Panc1 (cell line): ENCODE measurements at regions not wholly inside any gene's neighbourhood (a gene's known extent, or its start where the extent isn't known, plus 50 kb on each side); places are given as distances from the start of the nearest gene placed in this dataset.

Experiments
- POLR2AphosphoS5 ChIP-seq: IDR thresholded peaks from 2 replicates; pipeline ENCODE4 v1.6.1; 2012; ENCODE audit warnings: mild to moderate bottlenecking, low read depth, low read length, moderate library complexity
- SIN3A ChIP-seq: IDR thresholded peaks from 2 replicates; pipeline ENCODE4 v1.6.1; 2012; ENCODE audit warnings: low read depth, mild to moderate bottlenecking, low read length, moderate library complexity, borderline replicate concordance; ENCODE audit not compliant: insufficient read depth
- TF ChIP-seq, protein P1 (sequence below), 2 experiments: IDR thresholded peaks; 2 replicates each; pipeline ENCODE4 v1.6.1; 2011 to 2012; ENCODE audit warnings: low read depth in 2 of 2, control low read depth in 1 of 2, low read length in 1 of 2, mild to moderate bottlenecking in 1 of 2, moderate library complexity in 1 of 2; ENCODE audit not compliant: insufficient read depth in 1 of 2

DNA sequence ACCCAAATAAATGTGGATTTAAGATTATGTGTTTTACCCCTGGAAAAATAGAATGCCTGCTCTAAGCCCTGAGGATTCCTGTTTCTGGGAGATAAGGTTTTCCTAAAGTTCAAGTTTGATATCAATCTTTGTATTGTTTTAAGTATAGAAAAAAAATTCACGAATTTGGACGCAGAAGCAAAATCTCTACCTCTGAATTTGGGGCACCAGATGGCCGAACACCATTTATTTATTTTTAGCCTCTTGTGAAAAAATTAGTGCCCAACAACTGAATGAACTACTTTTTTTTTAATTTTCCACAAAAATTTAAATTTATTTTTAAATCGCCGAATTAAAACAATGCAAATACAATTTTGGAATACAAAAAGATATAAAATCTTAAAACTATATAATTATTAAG is 128.1 kb upstream of the SP4 start:
- TF ChIP-seq POLR2AphosphoS5 (no peak), SIN3A (no peak)
- TF ChIP-seq, protein P1, sequence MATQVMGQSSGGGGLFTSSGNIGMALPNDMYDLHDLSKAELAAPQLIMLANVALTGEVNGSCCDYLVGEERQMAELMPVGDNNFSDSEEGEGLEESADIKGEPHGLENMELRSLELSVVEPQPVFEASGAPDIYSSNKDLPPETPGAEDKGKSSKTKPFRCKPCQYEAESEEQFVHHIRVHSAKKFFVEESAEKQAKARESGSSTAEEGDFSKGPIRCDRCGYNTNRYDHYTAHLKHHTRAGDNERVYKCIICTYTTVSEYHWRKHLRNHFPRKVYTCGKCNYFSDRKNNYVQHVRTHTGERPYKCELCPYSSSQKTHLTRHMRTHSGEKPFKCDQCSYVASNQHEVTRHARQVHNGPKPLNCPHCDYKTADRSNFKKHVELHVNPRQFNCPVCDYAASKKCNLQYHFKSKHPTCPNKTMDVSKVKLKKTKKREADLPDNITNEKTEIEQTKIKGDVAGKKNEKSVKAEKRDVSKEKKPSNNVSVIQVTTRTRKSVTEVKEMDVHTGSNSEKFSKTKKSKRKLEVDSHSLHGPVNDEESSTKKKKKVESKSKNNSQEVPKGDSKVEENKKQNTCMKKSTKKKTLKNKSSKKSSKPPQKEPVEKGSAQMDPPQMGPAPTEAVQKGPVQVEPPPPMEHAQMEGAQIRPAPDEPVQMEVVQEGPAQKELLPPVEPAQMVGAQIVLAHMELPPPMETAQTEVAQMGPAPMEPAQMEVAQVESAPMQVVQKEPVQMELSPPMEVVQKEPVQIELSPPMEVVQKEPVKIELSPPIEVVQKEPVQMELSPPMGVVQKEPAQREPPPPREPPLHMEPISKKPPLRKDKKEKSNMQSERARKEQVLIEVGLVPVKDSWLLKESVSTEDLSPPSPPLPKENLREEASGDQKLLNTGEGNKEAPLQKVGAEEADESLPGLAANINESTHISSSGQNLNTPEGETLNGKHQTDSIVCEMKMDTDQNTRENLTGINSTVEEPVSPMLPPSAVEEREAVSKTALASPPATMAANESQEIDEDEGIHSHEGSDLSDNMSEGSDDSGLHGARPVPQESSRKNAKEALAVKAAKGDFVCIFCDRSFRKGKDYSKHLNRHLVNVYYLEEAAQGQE (IDR thresholded peaks at IDR 0.05; ENCODE audit: insufficient read depth in 1 of 2, low read depth in 2 of 2, low read length in 1 of 2) = no peak
